NCI-H1694 (cell line): ENCODE measurements at regions not wholly inside any gene's neighbourhood (a gene's known extent, or its start where the extent isn't known, plus 50 kb on each side); places are given as distances from the start of the nearest gene placed in this dataset.
"Not testable (repeated sequence)": the region's sequence is repeated elsewhere in the genome, so short reads cannot be mapped to it uniquely, and the experiment has no call there.

Source experiments
- DNase-seq: peaks from one replicate; lab custom pipeline; 2025; lab: John Stamatoyannopoulos, UW

- no peak for DNase-seq
Measured at GRCh38 chr4:64967286-64967685, 558.0 kb upstream of the TECRL start.

GRCh38 chr4:64960516-64960915 is 551.3 kb upstream of the TECRL start:
- DNase-seq, result no peak

- DNase-seq, result no peak
Measured at GRCh38 chr4:64940698-64941097, 531.4 kb upstream of the TECRL start.

- no peak for DNase-seq
Measured at GRCh38 chr4:64935469-64936001, 526.3 kb upstream of the TECRL start.

- no peak for DNase-seq
Measured at GRCh38 chr4:64911846-64912245, 502.6 kb upstream of the TECRL start.

- DNase-seq, result no peak
Measured at GRCh38 chr4:64903986-64904385, 494.7 kb upstream of the TECRL start.

- DNase-seq, result no peak
Measured at GRCh38 chr4:64899563-64899962, 490.3 kb upstream of the TECRL start.

- DNase-seq, result not testable (repeated sequence)
Measured at GRCh38 chr4:64899030-64899429, 489.8 kb upstream of the TECRL start.

GRCh38 chr4:64897683-64898082 is 488.4 kb upstream of the TECRL start:
- DNase-seq, result no peak

GRCh38 chr4:64895031-64895430 is 485.8 kb upstream of the TECRL start:
- no peak for DNase-seq

GRCh38 chr4:64893205-64893604 is 484.0 kb upstream of the TECRL start:
- no peak for DNase-seq

- no peak for DNase-seq
Measured at GRCh38 chr4:64889906-64890610, 480.8 kb upstream of the TECRL start.

GRCh38 chr4:64883087-64883807 is 474.0 kb upstream of the TECRL start:
- DNase-seq, result no peak

- peak; percentile 31 for DNase-seq
Measured at GRCh38 chr4:64882311-64883086, 473.2 kb upstream of the TECRL start.

- no peak for DNase-seq
Measured at GRCh38 chr4:64880557-64880956, 471.3 kb upstream of the TECRL start.

- no peak for DNase-seq
Measured at GRCh38 chr4:64876021-64876420, 466.8 kb upstream of the TECRL start.

- DNase-seq, result no peak
Measured at GRCh38 chr4:64870558-64870957, 461.3 kb upstream of the TECRL start.

- DNase-seq, result no peak
Measured at GRCh38 chr4:64857815-64858214, 448.6 kb upstream of the TECRL start.

GRCh38 chr4:64857198-64857597 is 447.9 kb upstream of the TECRL start:
- DNase-seq, result no peak

- DNase-seq, result no peak
Measured at GRCh38 chr4:64846417-64846816, 437.2 kb upstream of the TECRL start.

- no peak for DNase-seq
Measured at GRCh38 chr4:64829749-64830148, 420.5 kb upstream of the TECRL start.

- no peak for DNase-seq
Measured at GRCh38 chr4:64824591-64824990, 415.3 kb upstream of the TECRL start.

- DNase-seq, result no peak
Measured at GRCh38 chr4:64822405-64822804, 413.2 kb upstream of the TECRL start.
